ENCODE measurements at regions not wholly inside any gene's neighbourhood (a gene's known extent, or its start where the extent isn't known, plus 50 kb on each side); places are given as distances from the start of the nearest gene placed in this dataset.

- H3K27me3 Mint-ChIP-seq, result peaks cover 22% of the 10 kb centered on the region
- H3K36me3 ChIP-seq (replicated peaks in 1 of 2; ENCODE audit: control extremely low read depth in 1 of 2, control insufficient read depth in 1 of 2, extremely low read depth in 1 of 2, insufficient read depth in 2 of 2, low read length in 1 of 2), result no peaks in the 10 kb centered on the region
- TF ChIP-seq EZH2 (IDR thresholded peaks at IDR 0.05; ENCODE audit: borderline replicate concordance, insufficient read depth, low read depth, low read length, poor library complexity, severe bottlenecking), result no peak
- TF ChIP-seq CTCF (IDR thresholded peaks at IDR 0.05), result no peak
- H3K4me3 ChIP-seq (ENCODE audit: control extremely low read depth in 1 of 5, extremely low read depth in 1 of 5, insufficient read depth in 1 of 5, low read depth in 2 of 5, low read length in 4 of 5), result no peak overlapping the region
- H2AFZ ChIP-seq (ENCODE audit: insufficient read depth, low read depth, low read length, poor library complexity, severe bottlenecking), result no peak overlapping the region
- WGBS (ENCODE audit: insufficient coverage), result 100% methylated on average over 1 of the region's 4 CpGs
- H4K20me1 ChIP-seq (ENCODE audit: control insufficient read depth, insufficient read depth, low read length, poor library complexity, severe bottlenecking), result no peaks in the 10 kb centered on the region
- no peak overlapping the region for H3K27ac Mint-ChIP-seq
- no peaks in the 10 kb centered on the region for H3K4me1 ChIP-seq (ENCODE audit: control insufficient read depth in 2 of 2, insufficient read depth in 2 of 2, low read length in 2 of 2)
- no peaks in the 10 kb centered on the region for H3K79me2 ChIP-seq (ENCODE audit: control insufficient read depth, insufficient read depth, low read length)
- no peak overlapping the region for H3K9ac ChIP-seq (ENCODE audit: low read length)
- no peak overlapping the region for H3K4me2 ChIP-seq (replicated peaks; ENCODE audit: low read depth, low read length, poor library complexity, severe bottlenecking)
- ATAC-seq (ENCODE audit: low read depth) (no peak), DNase-seq (no peak)
- H3K27ac ChIP-seq (ENCODE audit: low read length in 2 of 2), result no peak overlapping the region
- CTCF ChIA-PET, result no interaction called here
- H3K9me3 Mint-ChIP-seq (ENCODE audit: insufficient read depth), result no peaks in the 10 kb centered on the region
- H3K4me1 Mint-ChIP-seq, result no peaks in the 10 kb centered on the region
- POLR2A ChIA-PET, result no interaction called here
- intact Hi-C loops (cut with micrococcal nuclease), result no loop called here
- no peaks in the 10 kb centered on the region for H3K9me3 ChIP-seq (ENCODE audit: control extremely low read depth in 1 of 3, control insufficient read depth in 2 of 3, insufficient read depth in 1 of 3, low read length in 2 of 3)
- peaks cover 0 to 3% (median 0%) of the 10 kb centered on the region in 4 experiments for H3K27me3 ChIP-seq (replicated peaks in 1 of 4; ENCODE audit: control extremely low read depth in 1 of 4, control insufficient read depth in 3 of 4, insufficient read depth in 4 of 4, low read length in 3 of 4)
- no peak overlapping the region for H3K4me3 Mint-ChIP-seq
Observed at GRCh38 chr20:52889225-52889624, 82.9 kb upstream of the TSHZ2 start.

GRCh38 chr20:52888096-52888495 is 84.1 kb upstream of the TSHZ2 start:
- intact Hi-C loops (cut with micrococcal nuclease), result no loop called here
- no peaks in the 10 kb centered on the region for H4K20me1 ChIP-seq (ENCODE audit: control insufficient read depth, insufficient read depth, low read length, poor library complexity, severe bottlenecking)
- Mint-ChIP-seq H3K27ac (no peak overlapping the region), H3K27me3 (peaks cover 21% of the 10 kb centered on the region), H3K4me1 (no peaks in the 10 kb centered on the region), H3K9me3 (ENCODE audit: insufficient read depth) (no peaks in the 10 kb centered on the region), H3K4me3 (no peak overlapping the region)
- CTCF ChIA-PET, result no interaction called here
- ATAC-seq (ENCODE audit: low read depth) (no peak), DNase-seq (no peak)
- no peak overlapping the region for H3K4me3 ChIP-seq (ENCODE audit: control extremely low read depth in 1 of 5, extremely low read depth in 1 of 5, insufficient read depth in 1 of 5, low read depth in 2 of 5, low read length in 4 of 5)
- H3K27ac ChIP-seq (ENCODE audit: low read length in 2 of 2), result no peak overlapping the region
- no peak overlapping the region for H2AFZ ChIP-seq (ENCODE audit: insufficient read depth, low read depth, low read length, poor library complexity, severe bottlenecking)
- H3K4me2 ChIP-seq (replicated peaks; ENCODE audit: low read depth, low read length, poor library complexity, severe bottlenecking), result no peak overlapping the region
- no peak for TF ChIP-seq CTCF (IDR thresholded peaks at IDR 0.05)
- TF ChIP-seq EZH2 (IDR thresholded peaks at IDR 0.05; ENCODE audit: borderline replicate concordance, insufficient read depth, low read depth, low read length, poor library complexity, severe bottlenecking), result no peak
- POLR2A ChIA-PET, result no interaction called here
- no CpG with 5 or more reads among the region's 3 CpGs for WGBS (ENCODE audit: insufficient coverage)
- no peak overlapping the region for H3K9ac ChIP-seq (ENCODE audit: low read length)
- peaks cover 0 to 3% (median 0%) of the 10 kb centered on the region in 4 experiments for H3K27me3 ChIP-seq (replicated peaks in 1 of 4; ENCODE audit: control extremely low read depth in 1 of 4, control insufficient read depth in 3 of 4, insufficient read depth in 4 of 4, low read length in 3 of 4)
- H3K79me2 ChIP-seq (ENCODE audit: control insufficient read depth, insufficient read depth, low read length), result no peaks in the 10 kb centered on the region
- H3K4me1 ChIP-seq (ENCODE audit: control insufficient read depth in 2 of 2, insufficient read depth in 2 of 2, low read length in 2 of 2), result no peaks in the 10 kb centered on the region
- H3K36me3 ChIP-seq (replicated peaks in 1 of 2; ENCODE audit: control extremely low read depth in 1 of 2, control insufficient read depth in 1 of 2, extremely low read depth in 1 of 2, insufficient read depth in 2 of 2, low read length in 1 of 2), result no peaks in the 10 kb centered on the region
- H3K9me3 ChIP-seq (ENCODE audit: control extremely low read depth in 1 of 3, control insufficient read depth in 2 of 3, insufficient read depth in 1 of 3, low read length in 2 of 3), result no peaks in the 10 kb centered on the region
